Neural cell (in vitro differentiated cells): ENCODE measurements at regions not wholly inside any gene's neighbourhood (a gene's known extent, or its start where the extent isn't known, plus 50 kb on each side); places are given as distances from the start of the nearest gene placed in this dataset.

Experiments used
- H2AFZ ChIP-seq: fragments of 200-600, 300-800 bp; sonication (generic), shearing (Covaris generic); 2 replicates; pipeline ENCODE4 v1.6.0; 2014; ENCODE audit warnings: low read depth, mild to moderate bottlenecking, antibody characterized with exemption, low read length, moderate library complexity
- H3F3A ChIP-seq: fragments of 200-600 bp; shearing (Covaris generic); 2 replicates; pipeline ENCODE4 v1.6.1; 2016; ENCODE audit warnings: mild to moderate bottlenecking, moderate library complexity, mixed read lengths, antibody characterized with exemption, low read length; ENCODE audit not compliant: insufficient read depth, poor library complexity, severe bottlenecking
- H3K27ac ChIP-seq: fragments of 200-600, 300-800 bp; sonication (generic), shearing (Covaris generic); 2 replicates; pipeline ENCODE4 v1.5.1; 2014; ENCODE audit warnings: mild to moderate bottlenecking, low read length, moderate library complexity
- H3K27me3 ChIP-seq: fragments of 300-800, 200-600 bp; sonication (generic), shearing (Covaris generic); 2 replicates; pipeline ENCODE4 v1.6.0; 2014; ENCODE audit warnings: mild to moderate bottlenecking, low read depth, low read length, moderate library complexity; ENCODE audit not compliant: insufficient read depth
- H3K36me3 ChIP-seq: fragments of 300-800, 200-600 bp; sonication (generic), shearing (Covaris generic); 2 replicates; pipeline ENCODE4 v1.5.1; 2014; ENCODE audit warnings: mild to moderate bottlenecking, antibody characterized with exemption, low read length, moderate library complexity; ENCODE audit not compliant: insufficient read depth
- H3K4me2 ChIP-seq: fragments of 300-800, 200-600 bp; sonication (generic), shearing (Covaris generic); 2 replicates; pipeline ENCODE4 v1.6.0; 2014; ENCODE audit warnings: mild to moderate bottlenecking, low read length
- H3K4me3 ChIP-seq: fragments of 300-800, 200-600 bp; sonication (generic), shearing (Covaris generic); 2 replicates; pipeline ENCODE4 v1.5.1; 2014; ENCODE audit warnings: mild to moderate bottlenecking, low read length, moderate library complexity
- H3K79me2 ChIP-seq: fragments of 200-600 bp; shearing (Covaris generic); replicated peaks from 2 replicates; pipeline ENCODE4 v1.6.0; 2014; ENCODE audit warnings: mild to moderate bottlenecking, low read length, moderate library complexity; ENCODE audit not compliant: insufficient read depth
- H3K9ac ChIP-seq: fragments of 300-800, 200-600 bp; sonication (generic), shearing (Covaris generic); 2 replicates; pipeline ENCODE4 v1.6.1; 2016; ENCODE audit warnings: mild to moderate bottlenecking, low read length, mixed read lengths
- H3K9me2 ChIP-seq: fragments of 200-600 bp; shearing (Covaris generic); 2 replicates; pipeline ENCODE4 v1.6.1; 2016; ENCODE audit warnings: mild to moderate bottlenecking, low read length, mixed read lengths; ENCODE audit not compliant: insufficient read depth
- H3K9me3 ChIP-seq: fragments of 200-600, 300-800 bp; sonication (generic), shearing (Covaris generic); 2 replicates; pipeline ENCODE4 v1.6.1; 2016; ENCODE audit warnings: mild to moderate bottlenecking, mixed run types, low read length, moderate library complexity, mixed read lengths
- H4K20me1 ChIP-seq: fragments of 200-600 bp; shearing (Covaris generic); 2 replicates; pipeline ENCODE4 v1.6.1; 2016; ENCODE audit warnings: mild to moderate bottlenecking, mixed run types; ENCODE audit not compliant: insufficient read depth
- EP300 ChIP-seq: fragments of 450-650 bp; conservative IDR thresholded peaks from 2 replicates; pipeline ENCODE4 v1.6.1; 2014; ENCODE audit warnings: antibody characterized with exemption, mild to moderate bottlenecking, moderate library complexity; ENCODE audit not compliant: poor library complexity, severe bottlenecking
- EZH2 ChIP-seq: fragments of 200-600, 300-800 bp; shearing (Covaris generic), sonication (generic); IDR thresholded peaks from 2 replicates; pipeline ENCODE4 v1.6.1; 2014; ENCODE audit warnings: antibody characterized with exemption, low read length, borderline replicate concordance, mild to moderate bottlenecking; ENCODE audit not compliant: insufficient read depth, poor library complexity, severe bottlenecking
- MXI1 ChIP-seq: fragments of 450-650 bp; conservative IDR thresholded peaks from 2 replicates; pipeline ENCODE4 v1.6.1; 2014; ENCODE audit warnings: antibody characterized with exemption, mild to moderate bottlenecking; ENCODE audit not compliant: poor library complexity, severe bottlenecking
- POLR2AphosphoS5 ChIP-seq: IDR thresholded peaks from 2 replicates; pipeline ENCODE4 v1.6.1; 2012
- RAD21 ChIP-seq: fragments of 450-650 bp; conservative IDR thresholded peaks from 2 replicates; pipeline ENCODE4 v1.6.1; 2014; ENCODE audit warnings: antibody characterized with exemption, mild to moderate bottlenecking, moderate library complexity
- SMC3 ChIP-seq: fragments of 450-650 bp; conservative IDR thresholded peaks from 2 replicates; pipeline ENCODE4 v1.6.1; 2014; ENCODE audit warnings: antibody characterized with exemption, mild to moderate bottlenecking, moderate library complexity; ENCODE audit not compliant: poor library complexity
- TAF1 ChIP-seq: IDR thresholded peaks from 2 replicates; pipeline ENCODE4 v1.6.1; 2012; ENCODE audit warnings: low read depth
- TF ChIP-seq, protein P1 (sequence below): fragments of 450-650 bp; IDR thresholded peaks from 2 replicates; pipeline ENCODE4 v1.5.1; 2014; ENCODE audit warnings: antibody characterized with exemption, mild to moderate bottlenecking, moderate library complexity; ENCODE audit not compliant: poor library complexity, severe bottlenecking
- TF ChIP-seq, protein P2 (sequence below): IDR thresholded peaks from 2 replicates; pipeline ENCODE4 v1.6.1; 2012; ENCODE audit warnings: borderline replicate concordance

DNA sequence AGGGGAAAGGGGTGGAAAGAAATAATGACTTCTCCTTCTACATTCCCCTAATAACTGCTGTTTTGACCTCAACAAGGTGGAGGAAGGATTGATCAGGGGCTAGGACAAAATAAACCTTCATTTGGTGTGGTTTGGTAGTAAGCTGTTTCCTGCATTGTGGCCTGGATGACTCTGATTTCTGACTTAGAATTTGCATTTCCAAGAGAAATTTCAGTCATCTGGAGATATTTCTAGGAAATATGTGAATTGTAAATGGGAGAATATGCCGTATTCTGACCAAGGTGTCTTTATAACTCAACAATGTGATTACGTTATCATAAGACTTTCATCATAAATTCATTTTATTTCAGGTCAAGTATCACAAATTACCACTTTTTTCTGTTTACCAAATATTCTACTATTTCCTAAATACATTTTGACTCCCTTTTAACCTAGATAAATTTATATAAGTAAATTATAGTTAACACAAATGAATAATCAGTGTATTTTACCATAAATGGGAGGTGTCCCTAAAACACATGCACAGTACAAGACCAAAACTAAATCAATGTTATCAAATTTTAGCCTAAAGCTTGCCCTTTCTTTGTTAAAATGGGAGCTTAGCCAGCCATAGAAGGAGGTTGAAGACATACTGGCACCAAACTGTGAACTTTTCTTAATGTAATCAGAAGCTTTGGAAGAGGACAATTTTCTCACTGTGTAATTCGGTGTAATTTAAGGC lies 828.8 kb downstream of the TMTC2 start:
- Histone ChIP-seq H3F3A (no peaks in the 10 kb centered on the region), H3K27me3 (no peaks in the 10 kb centered on the region), H4K20me1 (no peaks in the 10 kb centered on the region), H3K36me3 (no peaks in the 10 kb centered on the region), H3K4me2 (no peak overlapping the region), H3K27ac (no peak overlapping the region), H3K9ac (no peak overlapping the region), H3K9me2 (no peaks in the 10 kb centered on the region), H3K9me3 (no peaks in the 10 kb centered on the region), H3K4me3 (no peak overlapping the region), H3K79me2 (no peaks in the 10 kb centered on the region), H2AFZ (no peak overlapping the region)
- no peak for TF ChIP-seq RAD21
- no peak for TF ChIP-seq TAF1
- no peak for TF ChIP-seq EP300
- no peak for TF ChIP-seq MXI1
- no peak for TF ChIP-seq SMC3
- TF ChIP-seq, protein P1, sequence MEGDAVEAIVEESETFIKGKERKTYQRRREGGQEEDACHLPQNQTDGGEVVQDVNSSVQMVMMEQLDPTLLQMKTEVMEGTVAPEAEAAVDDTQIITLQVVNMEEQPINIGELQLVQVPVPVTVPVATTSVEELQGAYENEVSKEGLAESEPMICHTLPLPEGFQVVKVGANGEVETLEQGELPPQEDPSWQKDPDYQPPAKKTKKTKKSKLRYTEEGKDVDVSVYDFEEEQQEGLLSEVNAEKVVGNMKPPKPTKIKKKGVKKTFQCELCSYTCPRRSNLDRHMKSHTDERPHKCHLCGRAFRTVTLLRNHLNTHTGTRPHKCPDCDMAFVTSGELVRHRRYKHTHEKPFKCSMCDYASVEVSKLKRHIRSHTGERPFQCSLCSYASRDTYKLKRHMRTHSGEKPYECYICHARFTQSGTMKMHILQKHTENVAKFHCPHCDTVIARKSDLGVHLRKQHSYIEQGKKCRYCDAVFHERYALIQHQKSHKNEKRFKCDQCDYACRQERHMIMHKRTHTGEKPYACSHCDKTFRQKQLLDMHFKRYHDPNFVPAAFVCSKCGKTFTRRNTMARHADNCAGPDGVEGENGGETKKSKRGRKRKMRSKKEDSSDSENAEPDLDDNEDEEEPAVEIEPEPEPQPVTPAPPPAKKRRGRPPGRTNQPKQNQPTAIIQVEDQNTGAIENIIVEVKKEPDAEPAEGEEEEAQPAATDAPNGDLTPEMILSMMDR = no peak
- TF ChIP-seq, protein P2, sequence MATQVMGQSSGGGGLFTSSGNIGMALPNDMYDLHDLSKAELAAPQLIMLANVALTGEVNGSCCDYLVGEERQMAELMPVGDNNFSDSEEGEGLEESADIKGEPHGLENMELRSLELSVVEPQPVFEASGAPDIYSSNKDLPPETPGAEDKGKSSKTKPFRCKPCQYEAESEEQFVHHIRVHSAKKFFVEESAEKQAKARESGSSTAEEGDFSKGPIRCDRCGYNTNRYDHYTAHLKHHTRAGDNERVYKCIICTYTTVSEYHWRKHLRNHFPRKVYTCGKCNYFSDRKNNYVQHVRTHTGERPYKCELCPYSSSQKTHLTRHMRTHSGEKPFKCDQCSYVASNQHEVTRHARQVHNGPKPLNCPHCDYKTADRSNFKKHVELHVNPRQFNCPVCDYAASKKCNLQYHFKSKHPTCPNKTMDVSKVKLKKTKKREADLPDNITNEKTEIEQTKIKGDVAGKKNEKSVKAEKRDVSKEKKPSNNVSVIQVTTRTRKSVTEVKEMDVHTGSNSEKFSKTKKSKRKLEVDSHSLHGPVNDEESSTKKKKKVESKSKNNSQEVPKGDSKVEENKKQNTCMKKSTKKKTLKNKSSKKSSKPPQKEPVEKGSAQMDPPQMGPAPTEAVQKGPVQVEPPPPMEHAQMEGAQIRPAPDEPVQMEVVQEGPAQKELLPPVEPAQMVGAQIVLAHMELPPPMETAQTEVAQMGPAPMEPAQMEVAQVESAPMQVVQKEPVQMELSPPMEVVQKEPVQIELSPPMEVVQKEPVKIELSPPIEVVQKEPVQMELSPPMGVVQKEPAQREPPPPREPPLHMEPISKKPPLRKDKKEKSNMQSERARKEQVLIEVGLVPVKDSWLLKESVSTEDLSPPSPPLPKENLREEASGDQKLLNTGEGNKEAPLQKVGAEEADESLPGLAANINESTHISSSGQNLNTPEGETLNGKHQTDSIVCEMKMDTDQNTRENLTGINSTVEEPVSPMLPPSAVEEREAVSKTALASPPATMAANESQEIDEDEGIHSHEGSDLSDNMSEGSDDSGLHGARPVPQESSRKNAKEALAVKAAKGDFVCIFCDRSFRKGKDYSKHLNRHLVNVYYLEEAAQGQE = no peak
- TF ChIP-seq EZH2 = no peak
- no peak for TF ChIP-seq POLR2AphosphoS5

DNA sequence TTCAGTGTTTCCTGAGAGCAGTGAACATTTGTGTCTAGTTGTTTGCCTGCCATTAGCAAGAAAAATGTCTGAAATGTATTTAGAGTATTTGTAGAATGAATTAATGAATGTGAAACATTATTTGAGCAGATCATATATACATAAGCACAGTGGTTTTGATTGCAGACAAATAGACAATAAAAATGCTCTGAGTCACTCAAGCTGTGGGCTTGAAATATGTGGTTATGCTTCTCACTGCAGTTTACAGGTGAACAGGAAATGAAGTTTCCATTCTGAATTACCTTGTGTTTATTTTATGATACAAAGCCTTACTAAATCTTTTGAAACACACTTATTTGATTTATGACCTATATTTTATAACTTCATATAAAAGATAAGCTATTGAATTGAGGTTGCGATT lies 827.7 kb downstream of the TMTC2 start:
- Histone ChIP-seq H3F3A (no peaks in the 10 kb centered on the region), H3K9me2 (no peaks in the 10 kb centered on the region), H4K20me1 (no peaks in the 10 kb centered on the region), H3K36me3 (no peaks in the 10 kb centered on the region), H2AFZ (no peak overlapping the region), H3K9ac (no peak overlapping the region), H3K4me3 (no peak overlapping the region), H3K9me3 (no peaks in the 10 kb centered on the region), H3K79me2 (no peaks in the 10 kb centered on the region), H3K27ac (no peak overlapping the region), H3K4me2 (no peak overlapping the region), H3K27me3 (no peaks in the 10 kb centered on the region)
- TF ChIP-seq TAF1 (no peak), MXI1 (no peak), POLR2AphosphoS5 (no peak), RAD21 (no peak), EZH2 (no peak), SMC3 (no peak), EP300 (no peak)
- TF ChIP-seq, protein P1 = no peak
- TF ChIP-seq, protein P2 = no peak
